HG03469 (cell line): ENCODE measurements at regions not wholly inside any gene's neighbourhood (a gene's known extent, or its start where the extent isn't known, plus 50 kb on each side); places are given as distances from the start of the nearest gene placed in this dataset.

ENCODE experiments used
- ATAC-seq: cut with Tn5 transposase; IDR thresholded peaks from one replicate; pipeline ENCODE4 v1.9.1; 2021; ENCODE audit warnings: mild to moderate bottlenecking, moderate library complexity, moderate number of reproducible peaks; ENCODE audit not compliant: unreplicated experiment

DNA sequence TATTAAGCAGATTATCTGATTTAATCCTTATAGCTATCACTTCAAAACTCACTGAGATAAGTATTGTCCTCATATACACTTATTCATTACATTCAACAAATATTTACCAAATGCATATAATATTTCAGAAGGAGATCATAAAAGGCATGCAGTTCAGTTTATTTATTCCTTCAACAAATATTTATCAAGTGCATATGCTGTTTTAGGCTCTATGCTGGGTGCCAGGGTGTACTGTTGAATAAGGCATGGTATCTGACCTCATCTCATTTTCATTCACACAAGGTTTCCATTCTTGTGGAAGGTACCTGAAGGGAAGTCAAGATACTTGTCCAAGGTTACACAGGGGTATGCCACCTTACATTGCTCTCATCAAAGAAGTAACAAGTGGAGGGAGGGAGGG is 213.0 kb downstream of the INSIG2 start:
- no peak for ATAC-seq

GRCh38 chr2:118300832-118301231 is 212.6 kb downstream of the INSIG2 start:
- ATAC-seq: no peak

DNA sequence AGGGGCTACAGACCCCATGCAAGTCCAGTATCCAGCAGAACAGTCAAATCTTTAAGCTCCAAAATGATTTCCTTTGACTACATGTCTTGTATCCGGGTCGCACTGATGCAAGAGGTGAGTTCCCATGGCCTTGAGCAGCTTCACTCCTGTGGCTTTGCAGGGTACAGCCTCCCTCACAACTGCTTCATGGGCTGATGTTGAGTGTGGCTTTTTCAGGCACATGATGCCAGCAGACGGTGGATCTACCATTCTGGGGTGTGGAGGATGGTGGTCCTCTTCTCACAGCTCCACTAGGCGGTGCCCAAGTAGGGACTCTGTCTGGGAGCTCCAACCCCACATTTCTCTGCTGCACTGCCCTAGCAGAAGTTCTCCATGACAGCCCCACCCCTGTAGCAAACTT is 208.4 kb downstream of the INSIG2 start:
- no peak for ATAC-seq

DNA sequence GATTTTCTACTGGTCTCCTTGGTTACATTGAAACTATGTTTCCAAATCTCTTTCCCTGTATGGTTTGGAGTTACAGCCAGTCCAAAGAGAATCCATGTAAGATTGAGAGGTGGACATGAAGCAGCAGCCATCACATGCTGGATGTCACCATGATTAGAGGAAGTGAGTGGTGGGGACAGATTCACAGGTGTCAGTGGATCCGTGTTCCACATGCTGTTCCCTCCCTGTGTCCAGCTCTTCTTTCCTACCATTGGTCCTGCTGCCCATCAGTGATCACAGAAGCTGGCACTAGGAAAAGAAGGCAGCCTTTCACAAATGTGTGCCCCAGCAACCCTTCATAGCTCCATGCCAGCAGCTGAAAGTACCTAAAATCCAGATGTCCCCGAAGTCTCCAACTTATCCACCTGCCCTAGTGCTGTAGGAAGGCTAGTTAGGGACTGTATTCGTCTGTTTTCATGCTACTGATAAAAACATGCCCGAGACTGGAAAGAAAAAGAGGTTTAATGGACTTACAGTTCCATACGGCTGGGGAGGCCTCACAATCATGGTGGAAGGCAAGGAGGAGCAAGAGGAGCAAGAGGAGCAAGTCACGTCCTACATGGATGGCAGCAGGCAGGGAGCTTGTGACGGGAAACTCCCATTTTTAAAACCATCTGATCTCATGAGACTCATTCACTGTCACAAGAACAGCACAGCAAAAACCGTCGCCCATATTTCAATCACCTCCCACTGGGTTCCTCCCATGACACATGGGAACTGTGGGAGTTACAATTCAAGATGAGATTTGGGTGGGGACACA is 207.5 kb downstream of the INSIG2 start:
- no peak for ATAC-seq

DNA sequence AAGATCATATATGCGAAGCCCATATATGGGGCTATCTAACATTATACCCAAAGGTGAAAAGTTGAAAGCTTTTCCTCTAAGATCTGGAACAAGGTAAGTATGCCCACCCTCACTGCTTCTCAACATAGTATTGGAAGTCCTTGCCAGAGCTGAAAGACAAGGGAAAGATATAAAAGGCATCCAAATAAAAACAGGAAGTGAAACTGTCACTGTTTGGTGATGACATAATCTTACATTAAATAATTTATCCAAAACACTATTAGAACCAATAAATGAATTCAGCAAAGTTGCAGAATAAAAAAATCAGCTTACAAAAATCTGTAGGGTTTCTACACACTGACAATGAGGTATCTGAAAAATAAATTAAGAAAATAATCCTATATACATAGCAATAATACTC is 205.8 kb downstream of the INSIG2 start:
- no peak for ATAC-seq

DNA sequence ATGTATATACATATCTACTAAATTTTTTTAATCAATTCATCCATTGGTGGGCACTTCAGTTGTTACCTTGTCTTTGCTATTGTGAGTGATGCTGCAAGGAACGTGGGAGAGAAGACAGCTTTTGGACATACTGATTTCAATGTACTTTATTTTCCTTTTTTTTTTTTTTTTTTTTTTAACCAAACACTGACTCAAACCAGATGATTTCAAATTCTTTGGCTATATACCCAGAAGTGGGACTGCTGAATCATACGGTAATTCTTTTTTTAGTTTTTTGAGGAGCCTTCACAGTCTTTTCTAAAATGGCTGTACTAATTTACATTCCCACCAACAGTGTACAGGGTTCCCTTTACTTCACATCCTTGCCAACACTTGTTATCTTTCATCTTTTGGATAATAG is 204.7 kb downstream of the INSIG2 start:
- no peak for ATAC-seq

DNA sequence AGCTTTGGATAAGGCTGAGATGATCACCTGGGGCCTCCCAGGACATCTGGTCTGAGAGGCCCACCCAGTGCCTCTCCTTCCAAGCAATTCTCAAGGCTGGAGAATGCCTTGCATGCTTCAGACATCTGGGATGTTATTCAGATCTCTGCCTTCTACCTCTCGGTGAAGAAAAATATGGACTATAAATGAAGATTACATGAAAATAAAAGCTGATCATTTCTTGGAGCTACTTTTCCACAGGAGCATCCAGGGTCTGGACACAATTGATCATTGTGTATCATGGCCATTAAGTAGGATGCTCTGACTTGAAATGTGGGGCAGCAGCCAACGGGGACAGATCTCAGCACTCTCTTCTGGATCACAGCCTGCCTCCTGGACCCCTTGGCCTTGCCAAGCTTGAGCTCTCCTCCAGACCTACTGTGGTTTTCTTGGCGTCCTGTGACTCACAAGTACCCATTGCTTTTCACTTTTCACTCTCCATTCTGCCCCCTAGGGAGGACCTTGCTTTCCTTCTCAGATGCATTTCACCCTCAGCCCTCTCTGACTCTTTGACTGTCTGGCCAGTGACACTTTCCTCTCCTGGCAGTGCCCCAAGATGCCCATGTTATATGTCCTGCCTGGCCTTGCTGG is 203.1 kb downstream of the INSIG2 start:
- no peak for ATAC-seq

GRCh38 chr2:118290411-118291250 is 202.4 kb downstream of the INSIG2 start:
- ATAC-seq: no peak

- no peak for ATAC-seq
These were observed 190.7 kb downstream of the INSIG2 start for GRCh38 chr2:118279005-118279404.

DNA sequence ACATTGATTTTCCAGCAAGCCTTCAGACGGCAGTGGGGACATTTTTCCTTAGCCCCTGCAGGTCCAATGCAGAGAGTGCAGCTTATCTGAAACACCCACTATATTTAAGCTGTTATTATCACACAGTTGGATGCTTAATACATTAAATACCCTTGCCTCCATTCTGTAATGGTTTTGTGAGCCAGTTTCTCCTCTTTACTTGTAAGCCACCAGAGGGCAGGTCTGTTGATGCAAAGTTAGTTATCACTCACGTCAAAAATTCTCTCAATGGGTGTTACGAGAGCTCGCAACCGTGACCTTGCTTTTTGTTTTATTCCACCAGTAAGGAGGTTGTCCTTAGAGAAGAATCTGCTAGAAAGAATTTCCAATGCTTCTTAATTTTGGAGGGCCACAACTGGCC is 189.8 kb downstream of the INSIG2 start:
- ATAC-seq: no peak

- ATAC-seq: no peak
These were observed 186.7 kb downstream of the INSIG2 start for GRCh38 chr2:118274841-118275510.

GRCh38 chr2:118272391-118272790 is 184.1 kb downstream of the INSIG2 start:
- ATAC-seq: no peak

- no peak for ATAC-seq
These were observed 181.3 kb downstream of the INSIG2 start for GRCh38 chr2:118269408-118270051.

DNA sequence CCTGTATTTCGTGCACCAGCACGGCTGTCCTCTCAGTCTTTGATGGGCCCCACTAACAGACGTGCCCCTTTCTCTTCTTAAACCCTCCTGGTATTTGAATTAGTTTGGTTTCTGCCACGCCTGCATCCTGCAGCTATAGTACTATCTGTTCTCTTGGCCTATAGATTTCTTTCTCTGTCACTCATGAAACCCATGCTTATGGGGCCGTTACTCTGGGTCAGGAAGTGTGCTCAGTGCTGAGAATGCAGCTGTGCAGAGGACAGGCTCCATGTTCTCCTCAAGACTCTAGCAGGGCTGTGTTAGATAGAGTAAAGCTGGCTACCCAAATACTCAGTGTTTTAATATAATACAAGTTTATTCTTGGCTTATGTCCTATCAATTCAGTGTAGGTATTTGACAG is 180.0 kb downstream of the INSIG2 start:
- no peak for ATAC-seq

DNA sequence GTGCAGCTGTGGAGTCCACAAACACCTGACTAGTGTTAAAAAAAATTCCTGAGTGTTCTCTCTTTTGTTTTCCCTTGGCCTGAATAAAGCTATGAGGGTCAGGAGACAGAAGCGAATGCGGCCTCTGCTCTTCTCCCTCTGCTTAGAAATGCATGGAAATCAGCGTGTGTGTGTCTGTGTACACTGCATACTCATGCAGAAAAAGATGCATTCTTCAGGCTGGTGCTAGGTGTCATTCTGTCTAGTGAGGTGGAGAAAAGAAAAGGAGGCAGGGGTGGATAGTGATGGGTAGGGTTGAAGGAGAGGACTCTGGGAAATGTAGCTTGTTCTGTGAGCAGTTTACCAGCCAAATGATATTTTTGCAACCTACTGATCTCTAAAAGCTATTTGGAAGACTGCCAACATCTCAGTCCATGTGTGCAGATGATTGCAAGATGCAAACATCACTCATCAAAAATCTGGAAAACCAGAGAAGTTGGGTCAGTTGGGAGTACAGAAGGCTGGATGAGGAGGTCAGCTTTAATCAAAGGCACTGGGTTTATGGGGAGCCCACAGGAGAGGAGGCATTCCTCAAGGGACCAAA is 177.7 kb downstream of the INSIG2 start:
- ATAC-seq: no peak

DNA sequence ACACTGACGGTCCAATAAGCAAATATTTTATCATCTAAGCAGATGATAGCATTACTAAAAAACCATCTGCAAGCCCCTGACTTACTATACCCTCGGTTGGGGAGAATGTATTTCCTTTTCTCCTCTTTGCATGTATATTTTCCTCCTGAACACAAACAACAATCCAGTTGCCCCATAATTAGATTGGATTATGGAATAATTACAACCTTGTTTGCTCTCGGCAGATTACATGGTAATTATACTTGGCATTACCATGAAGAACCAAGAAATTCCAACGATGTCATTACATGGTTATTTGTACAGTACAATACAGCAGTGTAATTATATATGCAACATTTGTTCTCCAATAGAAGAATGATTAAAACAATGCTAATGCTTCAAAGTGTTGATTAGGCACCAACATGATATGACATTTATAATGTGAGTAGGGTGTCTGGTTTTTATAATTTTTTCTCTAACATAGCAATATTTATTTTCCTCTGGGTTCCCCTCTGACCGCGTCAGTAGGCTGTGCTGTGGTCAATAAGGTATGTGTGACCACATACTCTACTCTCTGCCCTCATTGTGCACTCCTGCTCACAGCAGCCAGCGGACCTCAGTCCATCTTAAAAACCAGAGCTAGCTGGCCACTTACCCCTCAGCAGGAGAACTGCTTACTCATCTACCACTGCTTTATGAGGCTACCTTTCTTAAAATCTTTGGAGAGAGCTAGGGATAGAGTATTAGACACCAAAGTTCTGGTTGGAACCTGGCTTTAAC is 176.1 kb downstream of the INSIG2 start:
- no peak for ATAC-seq

- ATAC-seq: no peak
These were observed 169.4 kb downstream of the INSIG2 start for GRCh38 chr2:118257696-118258095.

GRCh38 chr2:118255771-118256372 is 167.6 kb downstream of the INSIG2 start:
- no peak for ATAC-seq

GRCh38 chr2:118255301-118255700 is 167.0 kb downstream of the INSIG2 start:
- ATAC-seq: no peak
